GM19238 (cell line): ENCODE measurements at regions not wholly inside any gene's neighbourhood (a gene's known extent, or its start where the extent isn't known, plus 50 kb on each side); places are given as distances from the start of the nearest gene placed in this dataset.

ENCODE experiments used
- DNase-seq: peaks from one replicate; pipeline ENCODE4 v3.0.0; 2011; ENCODE audit warnings: low spot score; ENCODE audit not compliant: insufficient read length

GRCh38 chr22:27644566-27644965 is 157.0 kb downstream of the MN1 start:
- no peak for DNase-seq

- DNase-seq, result no peak
Measured at GRCh38 chr22:27647540-27647939, 154.0 kb downstream of the MN1 start.

GRCh38 chr22:27648074-27648473 is 153.5 kb downstream of the MN1 start:
- DNase-seq, result no peak

- no peak for DNase-seq
Measured at GRCh38 chr22:27648853-27649252, 152.7 kb downstream of the MN1 start.

GRCh38 chr22:27650572-27650971 is 151.0 kb downstream of the MN1 start:
- no peak for DNase-seq

GRCh38 chr22:27650985-27651384 is 150.6 kb downstream of the MN1 start:
- no peak for DNase-seq

- DNase-seq, result no peak
Measured at GRCh38 chr22:27651486-27651885, 150.1 kb downstream of the MN1 start.

- DNase-seq, result no peak
Measured at GRCh38 chr22:27654546-27655445, 146.8 kb downstream of the MN1 start.

GRCh38 chr22:27655582-27656185 is 145.9 kb downstream of the MN1 start:
- no peak for DNase-seq

- no peak for DNase-seq
Measured at GRCh38 chr22:27656970-27657369, 144.6 kb downstream of the MN1 start.

- DNase-seq, result no peak
Measured at GRCh38 chr22:27660306-27660705, 141.2 kb downstream of the MN1 start.

GRCh38 chr22:27662359-27663301 is 138.9 kb downstream of the MN1 start:
- DNase-seq, result no peak

GRCh38 chr22:27663812-27664211 is 137.7 kb downstream of the MN1 start:
- no peak for DNase-seq

- no peak for DNase-seq
Measured at GRCh38 chr22:27666272-27666997, 135.1 kb downstream of the MN1 start.

- DNase-seq, result no peak
Measured at GRCh38 chr22:27667121-27667843, 134.3 kb downstream of the MN1 start.

- DNase-seq, result no peak
Measured at GRCh38 chr22:27668828-27669797, 132.4 kb downstream of the MN1 start.

GRCh38 chr22:27669798-27670599 is 131.6 kb downstream of the MN1 start:
- no peak for DNase-seq

GRCh38 chr22:27670701-27671412 is 130.7 kb downstream of the MN1 start:
- no peak for DNase-seq
